A549 (cell line): ENCODE measurements at regions not wholly inside any gene's neighbourhood (a gene's known extent, or its start where the extent isn't known, plus 50 kb on each side); places are given as distances from the start of the nearest gene placed in this dataset.
A peak's percentile ranks its signal among the peaks of the same experiment; 100 is the strongest.

Experiments
- ATAC-seq, 2 experiments: fragments of 200-7000 bp in 1 of 2; fragments of >200 bp in 1 of 2; cut with Nextera tagmentation in 1 of 2; cut with Tn5 transposase in 1 of 2; 3 replicates each; pipeline versions ENCODE4 v1.8.0 to v1.9.1; 2018 to 2020; ENCODE audit warnings: mild to moderate bottlenecking in 1 of 2, moderate library complexity in 1 of 2
- CTCF ChIA-PET: fragments of 300-600 bp; sonication (Branson Sonifier 250); formaldehyde crosslinking; extraction: SDS; loops from one replicate; lab custom pipeline; 2021; ENCODE audit warnings: antibody characterized with exemption, inconsistent platforms; lab: Yijun Ruan, JAX
- POLR2A ChIA-PET: fragments of 350-600 bp; formaldehyde crosslinking; extraction: SDS; loops from one replicate; lab custom pipeline; 2021; ENCODE audit warnings: antibody characterized with exemption, inconsistent platforms; lab: Yijun Ruan, JAX
- DNase-seq, 2 experiments: peaks; one replicate each; pipeline versions ENCODE4 v3.0.0 to v3.0.0-alpha.2; 2011 to 2016; ENCODE audit warnings: low read depth in 1 of 2, low spot score in 1 of 2
- FAIRE-seq: peaks from 2 replicates; lab custom pipeline; 2011; peaks lifted over from hg19 to GRCh38; lab: Jason Lieb, UNC
- H3K27ac ChIP-seq, 2 experiments: fragments of >200 bp; sonication (Bioruptor Twin); formaldehyde crosslinking; 3 replicates each; pipeline ENCODE4 v1.5.1; 2016 to 2017
- H3K4me1 ChIP-seq: fragments of >200 bp; sonication (Bioruptor Twin); formaldehyde crosslinking; 3 replicates; pipeline ENCODE4 v1.6.1; 2016
- H3K4me2 ChIP-seq: fragments of >200 bp; sonication (Bioruptor Twin); formaldehyde crosslinking; 3 replicates; pipeline ENCODE4 v1.6.1; 2016
- H3K4me3 ChIP-seq: fragments of >200 bp; sonication (Bioruptor Twin); formaldehyde crosslinking; 3 replicates; pipeline ENCODE4 v1.5.1; 2016
- H3K9me3 ChIP-seq: fragments of >200 bp; sonication (Bioruptor Twin); formaldehyde crosslinking; 3 replicates; pipeline ENCODE4 v1.6.1; 2016
- CBX8 ChIP-seq: fragments of 200-600 bp; sonication (generic); IDR thresholded peaks from 2 replicates; pipeline ENCODE4 v1.6.1; 2016
- CEBPB ChIP-seq, 2 experiments: fragments of >200 bp in 1 of 2; sonication (Bioruptor Twin) in 1 of 2; formaldehyde crosslinking in 1 of 2; IDR thresholded peaks; 2 replicates each; pipeline ENCODE4 v1.6.1; 2012 to 2016
- CTCF ChIP-seq: fragments of >200 bp; sonication (Bioruptor Twin); formaldehyde crosslinking; IDR thresholded peaks from 3 replicates; pipeline ENCODE4 v1.5.1; 2016
- EP300 ChIP-seq, 2 experiments: fragments of >200 bp; sonication (Bioruptor Twin); formaldehyde crosslinking; IDR thresholded peaks; 2 replicates in 1 of 2; 3 replicates in 1 of 2; pipeline ENCODE4 v1.6.1; 2016 to 2017
- ESRRA ChIP-seq: fragments of 150-350 bp; IDR thresholded peaks from 2 replicates; pipeline ENCODE4 v1.6.1; 2014; ENCODE audit warnings: mild to moderate bottlenecking, low read length, borderline replicate concordance
- FOSB ChIP-seq: fragments of 250-450 bp; sonication (Bioruptor Pico); IDR thresholded peaks from 2 replicates; pipeline ENCODE4 v1.5.0; 2020; ENCODE audit warnings: mild to moderate bottlenecking, moderate library complexity
- FOSL2 ChIP-seq, 2 experiments: fragments of 450-650 bp in 1 of 2; fragments of >200 bp in 1 of 2; sonication (Bioruptor Twin) in 1 of 2; formaldehyde crosslinking; IDR thresholded peaks; 2 replicates each; pipeline versions ENCODE4 v1.5.0 to v1.6.1; 2016 to 2020; ENCODE audit warnings: mild to moderate bottlenecking in 1 of 2, moderate library complexity in 1 of 2
- FOXS1 ChIP-seq: fragments of 250-450 bp; sonication (Bioruptor Pico); IDR thresholded peaks from 2 replicates; pipeline ENCODE4 v1.5.0; 2020; ENCODE audit warnings: mild to moderate bottlenecking, moderate library complexity
- GATA3 ChIP-seq: IDR thresholded peaks from 2 replicates; pipeline ENCODE4 v1.6.1; 2012; ENCODE audit warnings: borderline replicate concordance
- HEYL ChIP-seq: fragments of 250-450 bp; sonication (Bioruptor Pico); IDR thresholded peaks from 2 replicates; pipeline ENCODE4 v1.8.0; 2021; ENCODE audit warnings: mild to moderate bottlenecking, moderate library complexity
- HOXA7 ChIP-seq: fragments of 250-450 bp; sonication (Bioruptor Pico); IDR thresholded peaks from 2 replicates; pipeline ENCODE4 v1.5.0; 2020; ENCODE audit warnings: mild to moderate bottlenecking, moderate library complexity
- HOXB5 ChIP-seq: fragments of 250-450 bp; sonication (Bioruptor Pico); IDR thresholded peaks from 2 replicates; pipeline ENCODE4 v1.5.0; 2020; ENCODE audit warnings: mild to moderate bottlenecking, moderate library complexity
- JUNB ChIP-seq: fragments of >200 bp; sonication (Bioruptor Twin); formaldehyde crosslinking; IDR thresholded peaks from 2 replicates; pipeline ENCODE4 v1.6.1; 2016
- KDM1A ChIP-seq: fragments of 200-600 bp; sonication (generic); IDR thresholded peaks from 2 replicates; pipeline ENCODE4 v1.6.1; 2016; ENCODE audit warnings: low read depth, mild to moderate bottlenecking
- PHF8 ChIP-seq: fragments of 200-600 bp; sonication (generic); IDR thresholded peaks from 2 replicates; pipeline ENCODE4 v1.6.1; 2016; ENCODE audit warnings: low read depth, mild to moderate bottlenecking, antibody characterized with exemption, moderate library complexity, borderline replicate concordance
- POLR2A ChIP-seq: IDR thresholded peaks from 2 replicates; pipeline ENCODE4 v1.6.1; 2012; ENCODE audit warnings: mild to moderate bottlenecking, low read length
- POLR2AphosphoS2 ChIP-seq: conservative IDR thresholded peaks from 2 replicates; pipeline ENCODE4 v1.6.1; 2012; ENCODE audit warnings: low read length, improper control_type of control experiment, inconsistent platforms
- RCOR1 ChIP-seq: fragments of 150-350 bp; IDR thresholded peaks from 2 replicates; pipeline ENCODE4 v1.6.1; 2014; ENCODE audit warnings: antibody characterized with exemption, low read length, low read depth
- SMC3 ChIP-seq: fragments of >200 bp; sonication (Bioruptor Twin); formaldehyde crosslinking; IDR thresholded peaks from 3 replicates; pipeline ENCODE4 v1.6.1; 2018; ENCODE audit warnings: inconsistent platforms
- TFCP2L1 ChIP-seq: fragments of 250-450 bp; sonication (Bioruptor Pico); IDR thresholded peaks from 2 replicates; pipeline ENCODE4 v1.5.0; 2021; ENCODE audit warnings: mild to moderate bottlenecking
- ZSCAN20 ChIP-seq: fragments of 250-450 bp; sonication (Bioruptor Pico); IDR thresholded peaks from 2 replicates; pipeline ENCODE4 v1.8.0; 2022; ENCODE audit warnings: mild to moderate bottlenecking, moderate library complexity
- WGBS: methylation state at CpG from one replicate; pipeline ENCODE4 v1.1.6; 2017; ENCODE audit errors: missing lambda C conversion rate; 5-methylcytosine and 5-hydroxymethylcytosine counted together
- TF ChIP-seq, protein P1 (sequence below): IDR thresholded peaks from 2 replicates; pipeline ENCODE4 v1.6.1; 2012

DNA sequence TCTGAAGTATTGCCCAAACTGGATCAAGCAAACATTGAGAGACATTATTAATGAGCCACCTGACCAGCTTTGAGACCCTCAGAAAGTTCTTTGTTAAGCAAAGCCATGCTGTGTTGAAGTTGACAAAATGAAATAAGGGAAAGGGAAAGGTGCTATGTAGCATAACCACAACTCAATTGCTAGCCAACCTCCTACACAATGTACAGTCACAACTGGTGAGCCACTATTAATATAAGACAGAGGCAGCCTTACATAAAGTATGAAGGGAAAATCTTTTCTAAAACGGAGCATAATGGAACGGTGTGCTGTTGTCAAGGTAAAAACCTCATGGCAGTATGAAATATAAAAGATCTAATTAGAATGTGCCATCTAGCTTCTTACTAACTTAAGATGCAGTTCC lies 375.8 kb upstream of the ST8SIA4 start (continued):
- TF ChIP-seq PHF8 = no peak
- TF ChIP-seq EP300 (IDR thresholded peaks at IDR 0.05) = no peak

GRCh38 chr5:101278011-101278687 lies 375.1 kb upstream of the ST8SIA4 start:
- Histone ChIP-seq H3K9me3 (no peaks in the 10 kb centered on the region), H3K4me3 (no peak overlapping the region), H3K27ac (peak overlapping the region; percentile 57 to 59; a peak in 5 of 6 replicates), H3K4me2 (peak overlapping the region; percentile 71), H3K4me1 (peaks cover 19% of the 10 kb centered on the region; the same call in 2 of the 3 replicates)
- WGBS = 24% methylated on average over 5 of the region's 5 CpGs
- ChIA-PET CTCF (no interaction called here), POLR2A (no interaction called here)
- no peak for TF ChIP-seq CBX8
- peak in 1 of 2 experiments; percentile 48; a peak in 1 of 4 replicates for TF ChIP-seq CEBPB (IDR thresholded peaks at IDR 0.05)
- TF ChIP-seq, protein P1, sequence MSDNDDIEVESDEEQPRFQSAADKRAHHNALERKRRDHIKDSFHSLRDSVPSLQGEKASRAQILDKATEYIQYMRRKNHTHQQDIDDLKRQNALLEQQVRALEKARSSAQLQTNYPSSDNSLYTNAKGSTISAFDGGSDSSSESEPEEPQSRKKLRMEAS = 0 out of 2 replicates have a peak, but pooled peaks have one; percentile 19
- no peak for TF ChIP-seq HOXB5 (CRISPR knock-in tag)
- no peak for TF ChIP-seq KDM1A
- no peak for TF ChIP-seq ESRRA
- peak; percentile 17; the same call in 1 of the 2 replicates for TF ChIP-seq JUNB
- no peak for TF ChIP-seq SMC3
- no peak for TF ChIP-seq POLR2AphosphoS2
- 0 out of 2 replicates have a peak, but pooled peaks have one; percentile 19 for TF ChIP-seq FOSL2 (IDR thresholded peaks at IDR 0.05)
- peak; percentile 74 for TF ChIP-seq FOSL2 (CRISPR knock-in tag; IDR thresholded peaks at IDR 0.05)
- no peak for TF ChIP-seq FOXS1 (CRISPR knock-in tag)
- DNase-seq (peak in 1 of 2 experiments; percentile 48), ATAC-seq (peak; percentile 64 to 77; a peak in 3 of 6 replicates), FAIRE-seq (no peak)

- POLR2A ChIA-PET = no interaction called here
- no peaks in the 10 kb centered on the region for H3K9me3 ChIP-seq
- no peak for TF ChIP-seq FOSL2 (IDR thresholded peaks at IDR 0.05)
- TF ChIP-seq FOSL2 (CRISPR knock-in tag; IDR thresholded peaks at IDR 0.05) = no peak
- TF ChIP-seq CTCF = no peak
- TF ChIP-seq, protein P1 = no peak
- no peak for TF ChIP-seq GATA3
- no peak for TF ChIP-seq FOSB (CRISPR knock-in tag)
- TF ChIP-seq RCOR1 = no peak
- TF ChIP-seq ZSCAN20 (CRISPR knock-in tag) = no peak
- TF ChIP-seq FOXS1 (CRISPR knock-in tag) = no peak
- no peak for TF ChIP-seq HEYL (CRISPR knock-in tag)
- TF ChIP-seq POLR2AphosphoS2 = no peak
- TF ChIP-seq POLR2A = no peak
- no peak for TF ChIP-seq CBX8
- TF ChIP-seq TFCP2L1 = no peak
- TF ChIP-seq HOXA7 (CRISPR knock-in tag) = no peak
- no peak overlapping the region for H3K27ac ChIP-seq
- CTCF ChIA-PET = interaction anchor here (1.1 kb wide), 1 partner anchor 34 kb away, joined by 4 read pairs; no protein-coding TSS in a partner anchor
- no peak for ATAC-seq
- peak; percentile 28 for FAIRE-seq
- no peaks in the 10 kb centered on the region for H3K4me1 ChIP-seq
- 42% methylated on average over 2 of the region's 2 CpGs for WGBS
- DNase-seq = no peak
- H3K4me3 ChIP-seq = no peak overlapping the region
- H3K4me2 ChIP-seq = no peak overlapping the region
Observed at GRCh38 chr5:101271945-101272344, 368.9 kb upstream of the ST8SIA4 start.
